HEK293 (cell line): ENCODE measurements at regions not wholly inside any gene's neighbourhood (a gene's known extent, or its start where the extent isn't known, plus 50 kb on each side); places are given as distances from the start of the nearest gene placed in this dataset.

Experiments
- CTCF ChIA-PET: fragments of 350-600 bp; formaldehyde crosslinking; extraction: SDS; loops from one replicate; lab custom pipeline; 2021; ENCODE audit warnings: antibody characterized with exemption; lab: Yijun Ruan, JAX
- POLR2A ChIA-PET: fragments of 300-600 bp; formaldehyde crosslinking; extraction: SDS; loops from one replicate; lab custom pipeline; 2020; ENCODE audit warnings: antibody characterized with exemption, inconsistent platforms; lab: Yijun Ruan, JAX
- H3K27ac ChIP-seq: fragments of 200-500 bp; sonication (Bioruptor generic); 2 replicates; pipeline ENCODE4 v1.5.1; 2014; ENCODE audit warnings: low read depth, low read length, control low read depth, inconsistent platforms; ENCODE audit errors: extremely low read depth
- H3K36me3 ChIP-seq, 2 experiments: fragments of 200-500 bp in 1 of 2; sonication (Bioruptor generic) in 1 of 2; 1 replicate in 1 of 2; 2 replicates in 1 of 2; pipeline ENCODE4 v1.5.1; 2014 to 2017; ENCODE audit warnings: inconsistent platforms in 2 of 2, low read length in 2 of 2; ENCODE audit not compliant: control insufficient read depth in 2 of 2, insufficient read depth in 1 of 2
- H3K4me1 ChIP-seq: fragments of 200-500 bp; sonication (Bioruptor generic); 2 replicates; pipeline ENCODE4 v1.5.1; 2014; ENCODE audit warnings: mild to moderate bottlenecking, low read length, inconsistent platforms; ENCODE audit not compliant: control insufficient read depth, insufficient read depth
- H3K4me3 ChIP-seq: 2 replicates; pipeline ENCODE4 v1.5.1; 2011; ENCODE audit warnings: low read depth, mild to moderate bottlenecking, control low read depth, low read length, moderate library complexity
- H3K9me3 ChIP-seq: fragments of 200-500 bp; sonication (Bioruptor generic); 2 replicates; pipeline ENCODE4 v1.5.1; 2014; ENCODE audit warnings: low read depth, low read length, inconsistent platforms; ENCODE audit not compliant: control insufficient read depth, insufficient read depth
- EGR2 ChIP-seq: fragments of 450-650 bp; formaldehyde crosslinking; IDR thresholded peaks from 2 replicates; pipeline ENCODE4 v1.5.1; 2016; ENCODE audit warnings: low read depth, missing biosample characterization, missing genetic modification characterization
- HOXD13 ChIP-seq: sonication (generic); formaldehyde crosslinking; IDR thresholded peaks from 2 replicates; pipeline ENCODE4 v1.8.0; 2022; ENCODE audit warnings: missing genetic modification reagents, borderline replicate concordance
- IKZF3 ChIP-seq: fragments of 450-650 bp; IDR thresholded peaks from 2 replicates; pipeline ENCODE4 v1.5.0; 2018; ENCODE audit warnings: missing biosample characterization, mild to moderate bottlenecking, missing genetic modification characterization, moderate library complexity
- KLF16 ChIP-seq: fragments of 450-650 bp; formaldehyde crosslinking; IDR thresholded peaks from 2 replicates; pipeline ENCODE4 v1.5.1; 2017; ENCODE audit warnings: missing biosample characterization, missing genetic modification characterization
- KLF7 ChIP-seq: fragments of 450-650 bp; formaldehyde crosslinking; IDR thresholded peaks from 2 replicates; pipeline ENCODE4 v1.5.1; 2016; ENCODE audit warnings: missing biosample characterization, missing genetic modification characterization, borderline replicate concordance
- PRDM1 ChIP-seq: fragments of 450-650 bp; formaldehyde crosslinking; IDR thresholded peaks from 2 replicates; pipeline ENCODE4; 2016; ENCODE audit warnings: missing biosample characterization, missing genetic modification characterization
- RBAK ChIP-seq: fragments of 450-650 bp; formaldehyde crosslinking; IDR thresholded peaks from 2 replicates; pipeline ENCODE4 v1.5.1; 2016; ENCODE audit warnings: missing biosample characterization, missing genetic modification characterization
- SP2 ChIP-seq: fragments of 450-650 bp; formaldehyde crosslinking; IDR thresholded peaks from 2 replicates; pipeline ENCODE4 v1.5.1; 2016; ENCODE audit warnings: missing biosample characterization, missing genetic modification characterization
- SP3 ChIP-seq: fragments of 450-650 bp; formaldehyde crosslinking; IDR thresholded peaks from 2 replicates; pipeline ENCODE4 v1.5.1; 2016; ENCODE audit warnings: missing biosample characterization, missing genetic modification characterization
- YY2 ChIP-seq: fragments of 450-650 bp; formaldehyde crosslinking; IDR thresholded peaks from 2 replicates; pipeline ENCODE4 v1.5.1; 2016; ENCODE audit warnings: missing biosample characterization, missing genetic modification characterization
- ZNF132 ChIP-seq: fragments of 450-650 bp; formaldehyde crosslinking; IDR thresholded peaks from 2 replicates; pipeline ENCODE4 v1.5.1; 2017; ENCODE audit warnings: missing biosample characterization, missing genetic modification characterization, borderline replicate concordance
- ZNF404 ChIP-seq: fragments of 450-650 bp; formaldehyde crosslinking; IDR thresholded peaks from 2 replicates; pipeline ENCODE4 v1.5.1; 2017; ENCODE audit warnings: missing biosample characterization, missing genetic modification characterization
- ZNF560 ChIP-seq: fragments of 450-650 bp; formaldehyde crosslinking; IDR thresholded peaks from 2 replicates; pipeline ENCODE4 v1.5.1; 2017; ENCODE audit warnings: missing biosample characterization, missing genetic modification characterization, borderline replicate concordance
- ZNF561 ChIP-seq: fragments of 450-650 bp; IDR thresholded peaks from 2 replicates; pipeline ENCODE4 v1.5.1; 2018; ENCODE audit warnings: missing biosample characterization, missing genetic modification characterization, borderline replicate concordance
- ZNF623 ChIP-seq: fragments of 450-650 bp; formaldehyde crosslinking; IDR thresholded peaks from 2 replicates; pipeline ENCODE4 v1.5.1; 2016; ENCODE audit warnings: missing biosample characterization, missing genetic modification characterization
- ZNF660 ChIP-seq: fragments of 450-650 bp; IDR thresholded peaks from 2 replicates; pipeline ENCODE4 v1.5.1; 2018; ENCODE audit warnings: missing biosample characterization, mild to moderate bottlenecking, missing genetic modification characterization
- ZNF664 ChIP-seq: fragments of 450-650 bp; formaldehyde crosslinking; IDR thresholded peaks from 2 replicates; pipeline ENCODE4 v1.5.1; 2016; ENCODE audit warnings: missing biosample characterization, missing genetic modification characterization
- ZNF785 ChIP-seq: fragments of 450-650 bp; formaldehyde crosslinking; IDR thresholded peaks from 2 replicates; pipeline ENCODE4 v1.5.1; 2016; ENCODE audit warnings: missing biosample characterization, missing genetic modification characterization
- ZNF830 ChIP-seq: fragments of 450-650 bp; IDR thresholded peaks from 2 replicates; pipeline ENCODE4 v1.5.0; 2018; ENCODE audit warnings: missing biosample characterization, missing genetic modification characterization, low read depth, mild to moderate bottlenecking, moderate library complexity
- ZSCAN23 ChIP-seq: fragments of 450-650 bp; formaldehyde crosslinking; IDR thresholded peaks from 2 replicates; pipeline ENCODE4 v1.5.1; 2016; ENCODE audit warnings: missing biosample characterization, missing genetic modification characterization
- TF ChIP-seq, protein P1 (sequence below): fragments of 450-650 bp; formaldehyde crosslinking; IDR thresholded peaks from 2 replicates; pipeline ENCODE4 v1.5.1; 2017; ENCODE audit warnings: missing biosample characterization, missing genetic modification characterization
- TF ChIP-seq, protein P2 (sequence below): fragments of 450-650 bp; formaldehyde crosslinking; IDR thresholded peaks from 2 replicates; pipeline ENCODE4 v1.5.1; 2016; ENCODE audit warnings: missing biosample characterization, missing genetic modification characterization
- TF ChIP-seq, protein P3 (sequence below): fragments of 450-650 bp; formaldehyde crosslinking; IDR thresholded peaks from 2 replicates; pipeline ENCODE4 v1.5.1; 2017; ENCODE audit warnings: missing biosample characterization, missing genetic modification characterization
- TF ChIP-seq, protein P4 (sequence below): fragments of 450-650 bp; formaldehyde crosslinking; IDR thresholded peaks from 2 replicates; pipeline ENCODE4 v1.5.1; 2016; ENCODE audit warnings: missing biosample characterization, missing genetic modification characterization
- TF ChIP-seq, protein P5 (sequence below): fragments of 450-650 bp; formaldehyde crosslinking; IDR thresholded peaks from 2 replicates; pipeline ENCODE4; 2016; ENCODE audit warnings: missing biosample characterization, missing genetic modification characterization
- TF ChIP-seq, protein P6 (sequence below): fragments of 450-650 bp; IDR thresholded peaks from 2 replicates; pipeline ENCODE4 v1.5.1; 2018; ENCODE audit warnings: missing biosample characterization, missing genetic modification characterization

DNA sequence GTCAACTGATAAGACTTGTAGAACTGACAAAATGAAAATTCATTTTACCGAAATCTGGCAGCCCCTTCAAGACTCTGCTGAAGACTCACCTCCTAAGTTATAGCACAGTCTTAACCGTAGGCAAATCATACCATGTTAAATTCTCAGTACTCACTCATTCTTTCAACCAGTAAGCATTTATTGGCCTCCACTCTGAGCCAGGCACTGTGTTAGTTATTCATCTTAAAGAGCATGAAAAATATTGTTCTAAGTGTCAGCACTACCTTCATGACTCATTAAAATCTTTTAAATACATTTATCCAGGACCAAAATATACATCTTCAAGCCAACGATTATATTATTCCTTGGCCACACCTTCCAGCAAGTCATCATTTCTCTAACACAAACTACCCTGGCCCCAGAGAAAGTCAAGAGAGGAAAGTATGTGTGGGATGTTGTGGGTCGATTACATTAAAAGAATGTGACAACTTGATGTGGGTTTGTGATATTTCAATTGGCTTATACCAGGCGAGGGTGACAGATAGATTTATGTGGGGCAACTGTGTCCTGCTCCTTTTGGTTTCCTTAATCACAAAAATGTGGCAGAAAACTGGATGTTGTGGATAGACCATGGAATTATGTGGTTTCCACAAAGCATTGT is 55.0 kb downstream of the TMEM30B start:
- Histone ChIP-seq H3K36me3 (no peaks in the 10 kb centered on the region), H3K27ac (no peak overlapping the region), H3K4me1 (peaks cover 2% of the 10 kb centered on the region; the same call in 1 of the 2 replicates), H3K9me3 (no peaks in the 10 kb centered on the region), H3K4me3 (no peak overlapping the region)
- 0 out of 2 replicates have a peak, but pooled peaks have one; percentile 13 for TF ChIP-seq EGR2 (tag by site-specific recombination)
- no peak for TF ChIP-seq PRDM1 (tag by site-specific recombination)
- CTCF ChIA-PET, result no interaction called here
- POLR2A ChIA-PET, result no interaction called here

DNA sequence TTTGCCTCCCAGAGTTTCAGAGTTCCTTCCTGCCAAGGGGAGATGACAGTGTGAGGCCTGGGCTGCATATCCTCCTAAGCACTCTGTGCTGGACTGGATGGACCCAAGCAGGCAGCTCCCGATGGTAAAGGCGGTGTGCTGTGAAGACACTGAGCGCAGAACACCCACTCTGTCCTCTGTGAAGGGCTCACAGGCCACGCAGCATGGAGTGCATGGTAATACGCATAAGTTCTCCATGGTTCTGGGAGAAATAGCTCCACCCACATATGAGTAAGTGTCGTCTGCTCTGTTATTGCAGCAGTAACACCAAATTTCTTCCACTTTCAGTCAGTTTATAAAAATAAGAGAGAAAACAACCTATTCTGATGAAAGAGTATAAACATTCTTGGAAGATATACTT is 55.8 kb downstream of the TMEM30B start:
- ChIA-PET POLR2A (no interaction called here), CTCF (no interaction called here)
- no peak for TF ChIP-seq ZSCAN23 (tag by site-specific recombination)
- no peak for TF ChIP-seq IKZF3 (tag by site-specific recombination)
- TF ChIP-seq ZNF560, result no peak
- TF ChIP-seq, protein P1, sequence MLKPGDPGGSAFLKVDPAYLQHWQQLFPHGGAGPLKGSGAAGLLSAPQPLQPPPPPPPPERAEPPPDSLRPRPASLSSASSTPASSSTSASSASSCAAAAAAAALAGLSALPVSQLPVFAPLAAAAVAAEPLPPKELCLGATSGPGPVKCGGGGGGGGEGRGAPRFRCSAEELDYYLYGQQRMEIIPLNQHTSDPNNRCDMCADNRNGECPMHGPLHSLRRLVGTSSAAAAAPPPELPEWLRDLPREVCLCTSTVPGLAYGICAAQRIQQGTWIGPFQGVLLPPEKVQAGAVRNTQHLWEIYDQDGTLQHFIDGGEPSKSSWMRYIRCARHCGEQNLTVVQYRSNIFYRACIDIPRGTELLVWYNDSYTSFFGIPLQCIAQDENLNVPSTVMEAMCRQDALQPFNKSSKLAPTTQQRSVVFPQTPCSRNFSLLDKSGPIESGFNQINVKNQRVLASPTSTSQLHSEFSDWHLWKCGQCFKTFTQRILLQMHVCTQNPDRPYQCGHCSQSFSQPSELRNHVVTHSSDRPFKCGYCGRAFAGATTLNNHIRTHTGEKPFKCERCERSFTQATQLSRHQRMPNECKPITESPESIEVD, result no peak
- no peak for TF ChIP-seq SP3 (tag by site-specific recombination)
- TF ChIP-seq HOXD13 (CRISPR knock-in tag), result no peak
- TF ChIP-seq, protein P2, sequence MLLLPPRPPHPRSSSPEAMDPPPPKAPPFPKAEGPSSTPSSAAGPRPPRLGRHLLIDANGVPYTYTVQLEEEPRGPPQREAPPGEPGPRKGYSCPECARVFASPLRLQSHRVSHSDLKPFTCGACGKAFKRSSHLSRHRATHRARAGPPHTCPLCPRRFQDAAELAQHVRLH (tag by site-specific recombination), result no peak
- TF ChIP-seq, protein P3, sequence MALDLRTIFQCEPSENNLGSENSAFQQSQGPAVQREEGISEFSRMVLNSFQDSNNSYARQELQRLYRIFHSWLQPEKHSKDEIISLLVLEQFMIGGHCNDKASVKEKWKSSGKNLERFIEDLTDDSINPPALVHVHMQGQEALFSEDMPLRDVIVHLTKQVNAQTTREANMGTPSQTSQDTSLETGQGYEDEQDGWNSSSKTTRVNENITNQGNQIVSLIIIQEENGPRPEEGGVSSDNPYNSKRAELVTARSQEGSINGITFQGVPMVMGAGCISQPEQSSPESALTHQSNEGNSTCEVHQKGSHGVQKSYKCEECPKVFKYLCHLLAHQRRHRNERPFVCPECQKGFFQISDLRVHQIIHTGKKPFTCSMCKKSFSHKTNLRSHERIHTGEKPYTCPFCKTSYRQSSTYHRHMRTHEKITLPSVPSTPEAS, result no peak
- no peak for TF ChIP-seq KLF7 (tag by site-specific recombination)
- no peak for TF ChIP-seq RBAK (tag by site-specific recombination)
- no peak for TF ChIP-seq ZNF561
- TF ChIP-seq ZNF404 (tag by site-specific recombination), result no peak
- TF ChIP-seq, all 188 proteins: peak for 0
- Histone ChIP-seq H3K4me1 (peaks cover 2% of the 10 kb centered on the region; the same call in 1 of the 2 replicates), H3K4me3 (no peak overlapping the region), H3K36me3 (no peaks in the 10 kb centered on the region), H3K27ac (no peak overlapping the region), H3K9me3 (no peaks in the 10 kb centered on the region)

DNA sequence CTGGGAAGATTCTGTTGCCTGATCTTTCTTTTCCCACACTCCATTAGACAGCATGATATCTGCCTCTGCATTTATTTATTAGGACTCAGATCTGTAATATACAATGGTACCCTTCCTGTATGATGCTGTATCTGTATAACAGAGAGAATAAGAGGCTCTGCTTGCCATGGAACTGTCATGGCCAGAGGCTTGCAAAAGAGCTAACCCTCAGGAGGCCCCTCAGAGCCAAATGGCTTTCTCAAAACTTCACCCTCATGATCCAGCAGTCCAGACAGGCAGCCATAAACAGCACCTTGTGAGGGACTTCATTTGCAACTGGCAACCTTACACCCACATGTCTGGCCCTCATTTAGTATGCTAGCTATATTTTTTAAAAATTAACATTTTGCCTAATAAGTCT is 57.6 kb downstream of the TMEM30B start:
- no peak overlapping the region for H3K27ac ChIP-seq
- no peaks in the 10 kb centered on the region for H3K36me3 ChIP-seq
- H3K9me3 ChIP-seq, result no peaks in the 10 kb centered on the region
- H3K4me3 ChIP-seq, result no peak overlapping the region
- peaks cover 2% of the 10 kb centered on the region; the same call in 1 of the 2 replicates for H3K4me1 ChIP-seq
- POLR2A ChIA-PET, result no interaction called here
- CTCF ChIA-PET, result no interaction called here
- TF ChIP-seq, protein P4, sequence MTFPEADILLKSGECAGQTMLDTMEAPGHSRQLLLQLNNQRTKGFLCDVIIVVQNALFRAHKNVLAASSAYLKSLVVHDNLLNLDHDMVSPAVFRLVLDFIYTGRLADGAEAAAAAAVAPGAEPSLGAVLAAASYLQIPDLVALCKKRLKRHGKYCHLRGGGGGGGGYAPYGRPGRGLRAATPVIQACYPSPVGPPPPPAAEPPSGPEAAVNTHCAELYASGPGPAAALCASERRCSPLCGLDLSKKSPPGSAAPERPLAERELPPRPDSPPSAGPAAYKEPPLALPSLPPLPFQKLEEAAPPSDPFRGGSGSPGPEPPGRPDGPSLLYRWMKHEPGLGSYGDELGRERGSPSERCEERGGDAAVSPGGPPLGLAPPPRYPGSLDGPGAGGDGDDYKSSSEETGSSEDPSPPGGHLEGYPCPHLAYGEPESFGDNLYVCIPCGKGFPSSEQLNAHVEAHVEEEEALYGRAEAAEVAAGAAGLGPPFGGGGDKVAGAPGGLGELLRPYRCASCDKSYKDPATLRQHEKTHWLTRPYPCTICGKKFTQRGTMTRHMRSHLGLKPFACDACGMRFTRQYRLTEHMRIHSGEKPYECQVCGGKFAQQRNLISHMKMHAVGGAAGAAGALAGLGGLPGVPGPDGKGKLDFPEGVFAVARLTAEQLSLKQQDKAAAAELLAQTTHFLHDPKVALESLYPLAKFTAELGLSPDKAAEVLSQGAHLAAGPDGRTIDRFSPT (tag by site-specific recombination), result no peak
- TF ChIP-seq ZNF132 (tag by site-specific recombination) (no peak), ZNF623 (tag by site-specific recombination) (no peak), ZNF785 (tag by site-specific recombination) (no peak), YY2 (tag by site-specific recombination) (no peak), ZNF830 (no peak), ZNF660 (tag by site-specific recombination) (no peak), KLF16 (no peak), ZNF664 (tag by site-specific recombination) (no peak), SP2 (tag by site-specific recombination) (no peak)
- TF ChIP-seq, protein P5, sequence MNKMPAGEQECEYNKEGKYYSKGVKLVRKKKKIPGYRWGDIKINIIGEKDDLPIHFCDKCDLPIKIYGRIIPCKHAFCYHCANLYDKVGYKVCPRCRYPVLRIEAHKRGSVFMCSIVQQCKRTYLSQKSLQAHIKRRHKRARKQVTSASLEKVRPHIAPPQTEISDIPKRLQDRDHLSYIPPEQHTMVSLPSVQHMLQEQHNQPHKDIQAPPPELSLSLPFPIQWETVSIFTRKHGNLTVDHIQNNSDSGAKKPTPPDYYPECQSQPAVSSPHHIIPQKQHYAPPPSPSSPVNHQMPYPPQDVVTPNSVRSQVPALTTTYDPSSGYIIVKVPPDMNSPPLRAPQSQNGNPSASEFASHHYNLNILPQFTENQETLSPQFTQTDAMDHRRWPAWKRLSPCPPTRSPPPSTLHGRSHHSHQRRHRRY (tag by site-specific recombination), result no peak
- TF ChIP-seq, protein P6, sequence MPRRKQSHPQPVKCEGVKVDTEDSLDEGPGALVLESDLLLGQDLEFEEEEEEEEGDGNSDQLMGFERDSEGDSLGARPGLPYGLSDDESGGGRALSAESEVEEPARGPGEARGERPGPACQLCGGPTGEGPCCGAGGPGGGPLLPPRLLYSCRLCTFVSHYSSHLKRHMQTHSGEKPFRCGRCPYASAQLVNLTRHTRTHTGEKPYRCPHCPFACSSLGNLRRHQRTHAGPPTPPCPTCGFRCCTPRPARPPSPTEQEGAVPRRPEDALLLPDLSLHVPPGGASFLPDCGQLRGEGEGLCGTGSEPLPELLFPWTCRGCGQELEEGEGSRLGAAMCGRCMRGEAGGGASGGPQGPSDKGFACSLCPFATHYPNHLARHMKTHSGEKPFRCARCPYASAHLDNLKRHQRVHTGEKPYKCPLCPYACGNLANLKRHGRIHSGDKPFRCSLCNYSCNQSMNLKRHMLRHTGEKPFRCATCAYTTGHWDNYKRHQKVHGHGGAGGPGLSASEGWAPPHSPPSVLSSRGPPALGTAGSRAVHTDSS (tag by site-specific recombination), result no peak
